Mesendoderm (in vitro differentiated cells): ENCODE measurements at regions not wholly inside any gene's neighbourhood (a gene's known extent, or its start where the extent isn't known, plus 50 kb on each side); places are given as distances from the start of the nearest gene placed in this dataset.

Experiments
- DNase-seq: peaks from one replicate; pipeline ENCODE4 v3.0.0; 2013
- H2AK5ac ChIP-seq: 2 replicates; pipeline ENCODE4 v1.6.1; 2013; ENCODE audit warnings: low read length, inconsistent platforms
- H2BK120ac ChIP-seq: 2 replicates; pipeline ENCODE4 v1.6.1; 2013; ENCODE audit warnings: low read depth, mild to moderate bottlenecking, low read length, moderate library complexity, mixed read lengths
- H2BK15ac ChIP-seq: replicated peaks from 2 replicates; pipeline ENCODE4 v1.6.1; 2013; ENCODE audit warnings: low read depth, mild to moderate bottlenecking, moderate library complexity
- H2BK5ac ChIP-seq: 2 replicates; pipeline ENCODE4 v1.6.1; 2013; ENCODE audit warnings: low read length, inconsistent platforms
- H3K18ac ChIP-seq: 2 replicates; pipeline ENCODE4 v1.6.1; 2013; ENCODE audit warnings: mild to moderate bottlenecking, low read length, mixed read lengths
- H3K23ac ChIP-seq: one replicate; pipeline ENCODE4 v1.6.1; 2013; ENCODE audit warnings: low read length
- H3K27ac ChIP-seq: 2 replicates; pipeline ENCODE4 v1.5.1; 2013; ENCODE audit warnings: low read depth, mild to moderate bottlenecking, inconsistent platforms, low read length, moderate library complexity
- H3K27me3 ChIP-seq: 2 replicates; pipeline ENCODE4 v1.6.1; 2013; ENCODE audit warnings: low read length, control low read depth, mild to moderate bottlenecking, inconsistent platforms; ENCODE audit not compliant: insufficient read depth, poor library complexity
- H3K36me3 ChIP-seq: 2 replicates; pipeline ENCODE4 v1.6.1; 2013; ENCODE audit warnings: low read length, inconsistent platforms; ENCODE audit not compliant: control insufficient read depth, insufficient read depth
- H3K4ac ChIP-seq: one replicate; pipeline ENCODE4 v1.6.1; 2013; ENCODE audit warnings: low read depth, mild to moderate bottlenecking, low read length, moderate library complexity
- H3K4me1 ChIP-seq: 2 replicates; pipeline ENCODE4 v1.6.1; 2013; ENCODE audit warnings: low read depth, low read length, inconsistent platforms; ENCODE audit not compliant: control insufficient read depth
- H3K4me2 ChIP-seq: 2 replicates; pipeline ENCODE4 v1.6.1; 2013; ENCODE audit warnings: low read length
- H3K4me3 ChIP-seq: 2 replicates; pipeline ENCODE4 v1.5.1; 2013; ENCODE audit warnings: mild to moderate bottlenecking, low read length
- H3K56ac ChIP-seq: one replicate; pipeline ENCODE4 v1.6.1; 2013; ENCODE audit warnings: low read length
- H3K79me1 ChIP-seq: 2 replicates; pipeline ENCODE4 v1.6.1; 2013; ENCODE audit warnings: low read length, inconsistent platforms
- H3K79me2 ChIP-seq: 2 replicates; pipeline ENCODE4 v1.6.1; 2013; ENCODE audit warnings: mild to moderate bottlenecking, low read length; ENCODE audit not compliant: control insufficient read depth, insufficient read depth
- H3K9ac ChIP-seq: 2 replicates; pipeline ENCODE4 v1.6.1; 2013; ENCODE audit warnings: low read length, inconsistent platforms
- H4K5ac ChIP-seq: one replicate; pipeline ENCODE4 v1.6.1; 2013; ENCODE audit warnings: low read length
- H4K8ac ChIP-seq: one replicate; pipeline ENCODE4 v1.6.1; 2013; ENCODE audit warnings: low read depth, mild to moderate bottlenecking, control low read depth, low read length, moderate library complexity
- WGBS: extraction: QIAGEN DNeasy Blood & Tissue Kit; methylation state at CpG from one replicate; pipeline ENCODE4 v1.1.7; 2013; ENCODE audit warnings: low lambda C conversion rate, missing lambda C conversion rate; ENCODE audit not compliant: insufficient coverage; ENCODE audit errors: extremely low coverage; 5-methylcytosine and 5-hydroxymethylcytosine counted together

GRCh38 chr22:41023299-41023623 lies 69.1 kb upstream of the EP300 start:
- H3K56ac ChIP-seq = peak overlapping the region; percentile 76
- H3K23ac ChIP-seq = no peak overlapping the region
- peak overlapping the region; percentile 71 for H4K5ac ChIP-seq
- H3K4ac ChIP-seq = no peak overlapping the region
- no peak overlapping the region for H2BK120ac ChIP-seq
- no peak overlapping the region for H3K4me3 ChIP-seq
- H3K36me3 ChIP-seq = no peaks in the 10 kb centered on the region
- peak overlapping the region; percentile 18 for H3K4me2 ChIP-seq
- no peak for DNase-seq
- H3K9ac ChIP-seq = peak overlapping the region; percentile 33
- H3K4me1 ChIP-seq = peaks cover 3% of the 10 kb centered on the region
- no peak overlapping the region for H3K18ac ChIP-seq
- H2BK5ac ChIP-seq = no peak overlapping the region
- WGBS = 100% methylated on average over 1 of the region's 5 CpGs
- H4K8ac ChIP-seq = no peak overlapping the region
- no peaks in the 10 kb centered on the region for H3K79me1 ChIP-seq
- H2BK15ac ChIP-seq = no peak overlapping the region
- H3K27me3 ChIP-seq = no peaks in the 10 kb centered on the region
- H2AK5ac ChIP-seq = no peak overlapping the region
- H3K27ac ChIP-seq = peak overlapping the region; percentile 6
- no peaks in the 10 kb centered on the region for H3K79me2 ChIP-seq

- Histone ChIP-seq H3K4me1 (no peaks in the 10 kb centered on the region), H4K8ac (no peak overlapping the region), H3K18ac (no peak overlapping the region), H3K27me3 (no peaks in the 10 kb centered on the region), H3K4me2 (no peak overlapping the region), H2AK5ac (no peak overlapping the region), H3K79me1 (no peaks in the 10 kb centered on the region), H2BK15ac (no peak overlapping the region), H3K36me3 (no peaks in the 10 kb centered on the region), H2BK5ac (no peak overlapping the region), H3K9ac (no peak overlapping the region), H3K4ac (no peak overlapping the region), H2BK120ac (no peak overlapping the region), H3K23ac (no peak overlapping the region), H3K27ac (no peak overlapping the region), H3K56ac (no peak overlapping the region), H3K79me2 (no peaks in the 10 kb centered on the region), H3K4me3 (no peak overlapping the region), H4K5ac (no peak overlapping the region)
- no peak for DNase-seq
- WGBS = no CpG with 5 or more reads among the region's 3 CpGs
Measured at GRCh38 chr22:41028841-41029240, 63.6 kb upstream of the EP300 start.

- no peak overlapping the region for H2AK5ac ChIP-seq
- no peak overlapping the region for H2BK5ac ChIP-seq
- H3K18ac ChIP-seq = no peak overlapping the region
- no peak overlapping the region for H3K56ac ChIP-seq
- H4K8ac ChIP-seq = no peak overlapping the region
- no peak overlapping the region for H3K23ac ChIP-seq
- no peaks in the 10 kb centered on the region for H3K79me2 ChIP-seq
- no peak overlapping the region for H3K27ac ChIP-seq
- no peaks in the 10 kb centered on the region for H3K79me1 ChIP-seq
- H3K4me3 ChIP-seq = no peak overlapping the region
- no peaks in the 10 kb centered on the region for H3K4me1 ChIP-seq
- no CpG with 5 or more reads among the region's 4 CpGs for WGBS
- no peaks in the 10 kb centered on the region for H3K27me3 ChIP-seq
- H3K4ac ChIP-seq = no peak overlapping the region
- H3K36me3 ChIP-seq = no peaks in the 10 kb centered on the region
- no peak overlapping the region for H3K9ac ChIP-seq
- no peak for DNase-seq
- no peak overlapping the region for H2BK15ac ChIP-seq
- no peak overlapping the region for H2BK120ac ChIP-seq
- no peak overlapping the region for H3K4me2 ChIP-seq
- no peak overlapping the region for H4K5ac ChIP-seq
Measured at GRCh38 chr22:41030891-41031290, 61.5 kb upstream of the EP300 start.

- no CpG with 5 or more reads among the region's 4 CpGs for WGBS
- H3K56ac ChIP-seq = no peak overlapping the region
- H3K4ac ChIP-seq = no peak overlapping the region
- H3K18ac ChIP-seq = no peak overlapping the region
- H4K8ac ChIP-seq = no peak overlapping the region
- no peak overlapping the region for H4K5ac ChIP-seq
- no peaks in the 10 kb centered on the region for H3K4me1 ChIP-seq
- no peak overlapping the region for H2BK5ac ChIP-seq
- H3K4me3 ChIP-seq = no peak overlapping the region
- H3K36me3 ChIP-seq = no peaks in the 10 kb centered on the region
- H3K27ac ChIP-seq = no peak overlapping the region
- H3K79me1 ChIP-seq = no peaks in the 10 kb centered on the region
- no peak overlapping the region for H2AK5ac ChIP-seq
- no peaks in the 10 kb centered on the region for H3K27me3 ChIP-seq
- H2BK120ac ChIP-seq = no peak overlapping the region
- no peak overlapping the region for H3K9ac ChIP-seq
- H3K23ac ChIP-seq = no peak overlapping the region
- H3K4me2 ChIP-seq = no peak overlapping the region
- H2BK15ac ChIP-seq = no peak overlapping the region
- no peaks in the 10 kb centered on the region for H3K79me2 ChIP-seq
- DNase-seq = no peak
Measured at GRCh38 chr22:41034706-41035105, 57.7 kb upstream of the EP300 start.

GRCh38 chr22:41036924-41037323 lies 55.5 kb upstream of the EP300 start:
- Histone ChIP-seq H4K8ac (no peak overlapping the region), H3K18ac (no peak overlapping the region), H3K79me1 (no peaks in the 10 kb centered on the region), H2BK15ac (no peak overlapping the region), H3K23ac (no peak overlapping the region), H2BK120ac (no peak overlapping the region), H3K9ac (no peak overlapping the region), H3K4me2 (no peak overlapping the region), H3K4me3 (no peak overlapping the region), H3K4ac (no peak overlapping the region), H3K79me2 (no peaks in the 10 kb centered on the region), H3K56ac (no peak overlapping the region), H4K5ac (no peak overlapping the region), H3K27ac (no peak overlapping the region), H3K4me1 (no peaks in the 10 kb centered on the region), H2AK5ac (no peak overlapping the region), H2BK5ac (no peak overlapping the region), H3K36me3 (no peaks in the 10 kb centered on the region), H3K27me3 (no peaks in the 10 kb centered on the region)
- WGBS = no CpG with 5 or more reads among the region's 7 CpGs
- DNase-seq = no peak

GRCh38 chr22:41038732-41039131 lies 53.7 kb upstream of the EP300 start:
- no peak overlapping the region for H4K8ac ChIP-seq
- H2BK5ac ChIP-seq = no peak overlapping the region
- no peaks in the 10 kb centered on the region for H3K79me2 ChIP-seq
- H3K4me3 ChIP-seq = no peak overlapping the region
- no CpG with 5 or more reads among the region's 4 CpGs for WGBS
- H3K9ac ChIP-seq = no peak overlapping the region
- H3K18ac ChIP-seq = no peak overlapping the region
- H3K23ac ChIP-seq = no peak overlapping the region
- H2AK5ac ChIP-seq = no peak overlapping the region
- H3K4me1 ChIP-seq = no peaks in the 10 kb centered on the region
- no peaks in the 10 kb centered on the region for H3K79me1 ChIP-seq
- no peak overlapping the region for H2BK15ac ChIP-seq
- H3K56ac ChIP-seq = no peak overlapping the region
- H4K5ac ChIP-seq = no peak overlapping the region
- H3K27me3 ChIP-seq = no peaks in the 10 kb centered on the region
- DNase-seq = no peak
- H3K4me2 ChIP-seq = no peak overlapping the region
- no peaks in the 10 kb centered on the region for H3K36me3 ChIP-seq
- H2BK120ac ChIP-seq = no peak overlapping the region
- no peak overlapping the region for H3K4ac ChIP-seq
- no peak overlapping the region for H3K27ac ChIP-seq
